Keratinocyte (primary cell): ENCODE measurements at regions not wholly inside any gene's neighbourhood (a gene's known extent, or its start where the extent isn't known, plus 50 kb on each side); places are given as distances from the start of the nearest gene placed in this dataset.

ENCODE experiments used
- CTCF ChIP-seq, 3 experiments: IDR thresholded peaks in 1 of 3; conservative IDR thresholded peaks in 1 of 3; optimal IDR thresholded peaks in 1 of 3; 2 replicates in 2 of 3; 3 replicates in 1 of 3; pipeline versions ENCODE3 to v1.5.1; 2011; ENCODE audit warnings: low read length in 3 of 3, mild to moderate bottlenecking in 3 of 3, moderate library complexity in 2 of 3, control low read depth in 1 of 3, inconsistent platforms in 1 of 3; ENCODE audit not compliant: insufficient read depth in 2 of 3; ENCODE audit errors: extremely low read depth in 1 of 3
- EZH2 ChIP-seq: IDR thresholded peaks from one replicate; pipeline ENCODE4 v1.6.1; 2012; ENCODE audit warnings: inconsistent platforms, mild to moderate bottlenecking, low read length, moderate library complexity

- no peak for TF ChIP-seq CTCF (optimal IDR thresholded peaks at IDR 0.05 in 1 of 3, IDR thresholded peaks at IDR 0.05 in 1 of 3, conservative IDR thresholded peaks at IDR 0.05 in 1 of 3; ENCODE audit: extremely low read depth in 1 of 3, insufficient read depth in 2 of 3, low read length in 3 of 3)
- TF ChIP-seq EZH2, result no peak
Measured at GRCh38 chr17:77640916-77641605, 317.4 kb upstream of the TNRC6C start.
